ENCODE measurements at regions not wholly inside any gene's neighbourhood (a gene's known extent, or its start where the extent isn't known, plus 50 kb on each side); places are given as distances from the start of the nearest gene placed in this dataset.

- H3K4me3 ChIP-seq (ENCODE audit: low read depth, low read length) = no peak overlapping the region
- DNase-seq (ENCODE audit: low read depth) = no peak
These were observed 141.1 kb downstream of the PHETA1 start for GRCh38 chr12:111227476-111228420.

- DNase-seq (ENCODE audit: low read depth) = no peak
- H3K4me3 ChIP-seq (ENCODE audit: low read depth, low read length) = no peak overlapping the region
These were observed 142.2 kb downstream of the PHETA1 start for GRCh38 chr12:111226680-111227079.

- DNase-seq (ENCODE audit: low read depth) = no peak
- H3K4me3 ChIP-seq (ENCODE audit: low read depth, low read length) = no peak overlapping the region
These were observed 143.6 kb downstream of the PHETA1 start for GRCh38 chr12:111225307-111225706.

GRCh38 chr12:111224186-111225066, 144.5 kb downstream of the PHETA1 start:
- DNase-seq (ENCODE audit: low read depth) = no peak
- no peak overlapping the region for H3K4me3 ChIP-seq (ENCODE audit: low read depth, low read length)

GRCh38 chr12:111222523-111222922, 146.4 kb downstream of the PHETA1 start:
- no peak overlapping the region for H3K4me3 ChIP-seq (ENCODE audit: low read depth, low read length)
- DNase-seq (ENCODE audit: low read depth) = no peak

- H3K4me3 ChIP-seq (ENCODE audit: low read depth, low read length) = no peak overlapping the region
- DNase-seq (ENCODE audit: low read depth) = no peak
These were observed 146.9 kb downstream of the PHETA1 start for GRCh38 chr12:111222027-111222414.

- H3K4me3 ChIP-seq (ENCODE audit: low read depth, low read length) = no peak overlapping the region
- no peak for DNase-seq (ENCODE audit: low read depth)
These were observed 147.6 kb downstream of the PHETA1 start for GRCh38 chr12:111221062-111222026.

GRCh38 chr12:111220363-111220762, 148.5 kb downstream of the PHETA1 start:
- H3K4me3 ChIP-seq (ENCODE audit: low read depth, low read length) = no peak overlapping the region

GRCh38 chr12:111219440-111219839, 149.5 kb downstream of the PHETA1 start:
- no peak for DNase-seq (ENCODE audit: low read depth)
- no peak overlapping the region for H3K4me3 ChIP-seq (ENCODE audit: low read depth, low read length)

More at GRCh38 chr12:111220363-111220762, 148.5 kb downstream of the PHETA1 start:
- no peak for DNase-seq (ENCODE audit: low read depth)

GRCh38 chr12:111218499-111218898, 150.4 kb downstream of the PHETA1 start:
- no peak overlapping the region for H3K4me3 ChIP-seq (ENCODE audit: low read depth, low read length)
- no peak for DNase-seq (ENCODE audit: low read depth)

- no peak for DNase-seq (ENCODE audit: low read depth)
- H3K4me3 ChIP-seq (ENCODE audit: low read depth, low read length) = no peak overlapping the region
These were observed 152.3 kb downstream of the PHETA1 start for GRCh38 chr12:111216387-111217159.

GRCh38 chr12:111215881-111216280, 153.0 kb downstream of the PHETA1 start:
- no peak for DNase-seq (ENCODE audit: low read depth)
- H3K4me3 ChIP-seq (ENCODE audit: low read depth, low read length) = no peak overlapping the region

GRCh38 chr12:111214401-111214800, 154.5 kb downstream of the PHETA1 start:
- H3K4me3 ChIP-seq (ENCODE audit: low read depth, low read length) = no peak overlapping the region
- DNase-seq (ENCODE audit: low read depth) = no peak

GRCh38 chr12:111213561-111213960, 155.3 kb downstream of the PHETA1 start:
- no peak for DNase-seq (ENCODE audit: low read depth)
- no peak overlapping the region for H3K4me3 ChIP-seq (ENCODE audit: low read depth, low read length)

- no peak for DNase-seq (ENCODE audit: low read depth)
- H3K4me3 ChIP-seq (ENCODE audit: low read depth, low read length) = no peak overlapping the region
These were observed 156.0 kb downstream of the PHETA1 start for GRCh38 chr12:111212814-111213456.

- no peak overlapping the region for H3K4me3 ChIP-seq (ENCODE audit: low read depth, low read length)
- DNase-seq (ENCODE audit: low read depth) = no peak
These were observed 156.8 kb downstream of the PHETA1 start for GRCh38 chr12:111211910-111212757.

GRCh38 chr12:111209811-111210210, 159.1 kb downstream of the PHETA1 start:
- H3K4me3 ChIP-seq (ENCODE audit: low read depth, low read length) = no peak overlapping the region
- DNase-seq (ENCODE audit: low read depth) = no peak

Data from skeletal muscle cell (primary cell).